ENCODE measurements at regions not wholly inside any gene's neighbourhood (a gene's known extent, or its start where the extent isn't known, plus 50 kb on each side); places are given as distances from the start of the nearest gene placed in this dataset.

DNA sequence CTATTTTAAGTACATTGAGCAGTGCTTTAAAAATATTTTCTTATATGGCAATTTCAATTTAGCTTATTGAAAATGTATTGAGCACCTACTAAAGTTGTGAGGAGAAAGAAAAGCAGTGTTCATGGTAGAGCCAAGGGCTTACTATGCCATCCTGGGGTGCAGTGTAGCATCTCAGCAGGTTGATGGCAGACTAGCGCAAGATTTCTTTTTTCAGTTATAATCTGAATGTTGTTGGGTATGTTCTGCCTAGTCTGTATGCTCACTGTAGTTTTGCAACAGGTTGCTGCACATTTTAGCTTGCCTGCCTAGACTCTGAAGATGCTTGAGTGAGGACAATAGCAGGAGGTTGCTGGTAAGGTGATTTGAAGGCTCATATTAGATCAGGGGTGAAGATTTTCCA, 103.1 kb upstream of the UNC13C start:
- no peak for TF ChIP-seq EZH2 (IDR thresholded peaks at IDR 0.05; ENCODE audit: low read length, missing control alignments)
- TF ChIP-seq, protein P1, sequence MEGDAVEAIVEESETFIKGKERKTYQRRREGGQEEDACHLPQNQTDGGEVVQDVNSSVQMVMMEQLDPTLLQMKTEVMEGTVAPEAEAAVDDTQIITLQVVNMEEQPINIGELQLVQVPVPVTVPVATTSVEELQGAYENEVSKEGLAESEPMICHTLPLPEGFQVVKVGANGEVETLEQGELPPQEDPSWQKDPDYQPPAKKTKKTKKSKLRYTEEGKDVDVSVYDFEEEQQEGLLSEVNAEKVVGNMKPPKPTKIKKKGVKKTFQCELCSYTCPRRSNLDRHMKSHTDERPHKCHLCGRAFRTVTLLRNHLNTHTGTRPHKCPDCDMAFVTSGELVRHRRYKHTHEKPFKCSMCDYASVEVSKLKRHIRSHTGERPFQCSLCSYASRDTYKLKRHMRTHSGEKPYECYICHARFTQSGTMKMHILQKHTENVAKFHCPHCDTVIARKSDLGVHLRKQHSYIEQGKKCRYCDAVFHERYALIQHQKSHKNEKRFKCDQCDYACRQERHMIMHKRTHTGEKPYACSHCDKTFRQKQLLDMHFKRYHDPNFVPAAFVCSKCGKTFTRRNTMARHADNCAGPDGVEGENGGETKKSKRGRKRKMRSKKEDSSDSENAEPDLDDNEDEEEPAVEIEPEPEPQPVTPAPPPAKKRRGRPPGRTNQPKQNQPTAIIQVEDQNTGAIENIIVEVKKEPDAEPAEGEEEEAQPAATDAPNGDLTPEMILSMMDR (conservative IDR thresholded peaks at IDR 0.05 in 1 of 2, IDR thresholded peaks at IDR 0.05 in 1 of 2; ENCODE audit: low read depth in 1 of 2, low read length in 2 of 2) = no peak
- Histone ChIP-seq H4K20me1 (ENCODE audit: control insufficient read depth, extremely low read depth, insufficient read depth, low read length) (no peaks in the 10 kb centered on the region), H3K4me1 (ENCODE audit: control insufficient read depth, extremely low read depth, insufficient read depth, low read length) (no peaks in the 10 kb centered on the region), H2AFZ (ENCODE audit: low read length) (no peak overlapping the region), H3K27ac (ENCODE audit: insufficient read depth, low read length) (no peak overlapping the region), H3K4me3 (replicated peaks in 1 of 4; ENCODE audit: control extremely low read depth in 1 of 4, insufficient read depth in 1 of 4, low read depth in 3 of 4, low read length in 4 of 4) (no peak overlapping the region), H3K27me3 (ENCODE audit: control insufficient read depth, insufficient read depth, low read length) (no peaks in the 10 kb centered on the region), H3K36me3 (ENCODE audit: control insufficient read depth, insufficient read depth, low read length) (no peaks in the 10 kb centered on the region), H3K9ac (ENCODE audit: insufficient read depth, low read length) (no peak overlapping the region), H3K4me2 (ENCODE audit: extremely low read depth, insufficient read depth, low read length) (no peak overlapping the region), H3K9me3 (ENCODE audit: control insufficient read depth, insufficient read depth, low read depth, low read length) (no peaks in the 10 kb centered on the region), H3K79me2 (ENCODE audit: control insufficient read depth, insufficient read depth, low read length) (no peaks in the 10 kb centered on the region)
- DNase-seq (ENCODE audit: low read depth in 2 of 2) = no peak

DNA sequence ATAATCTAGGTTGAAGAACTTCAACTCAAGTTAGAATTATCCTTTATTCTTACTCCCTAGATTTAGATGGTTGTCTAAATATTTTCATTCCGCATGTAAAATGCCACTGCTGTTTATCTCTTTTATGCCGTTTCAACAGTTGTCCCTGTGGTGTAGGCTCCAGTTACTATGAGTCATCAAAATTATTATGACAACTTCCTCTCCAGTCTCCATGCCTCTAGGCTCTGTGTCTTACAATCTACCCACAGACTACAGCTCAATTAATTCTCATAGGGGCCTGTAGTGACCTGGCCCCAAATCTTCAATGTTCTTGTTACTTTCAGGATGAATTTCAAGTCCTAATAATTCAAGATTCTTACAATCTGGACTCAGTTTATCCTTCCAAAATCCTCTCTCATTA, 105.8 kb upstream of the UNC13C start:
- Histone ChIP-seq H3K4me2 (ENCODE audit: extremely low read depth, insufficient read depth, low read length) (no peak overlapping the region), H3K27me3 (ENCODE audit: control insufficient read depth, insufficient read depth, low read length) (no peaks in the 10 kb centered on the region), H4K20me1 (ENCODE audit: control insufficient read depth, extremely low read depth, insufficient read depth, low read length) (no peaks in the 10 kb centered on the region), H3K27ac (ENCODE audit: insufficient read depth, low read length) (no peak overlapping the region), H2AFZ (ENCODE audit: low read length) (no peak overlapping the region), H3K4me3 (replicated peaks in 1 of 4; ENCODE audit: control extremely low read depth in 1 of 4, insufficient read depth in 1 of 4, low read depth in 3 of 4, low read length in 4 of 4) (no peak overlapping the region), H3K9me3 (ENCODE audit: control insufficient read depth, insufficient read depth, low read depth, low read length) (no peaks in the 10 kb centered on the region), H3K36me3 (ENCODE audit: control insufficient read depth, insufficient read depth, low read length) (no peaks in the 10 kb centered on the region), H3K79me2 (ENCODE audit: control insufficient read depth, insufficient read depth, low read length) (no peaks in the 10 kb centered on the region), H3K4me1 (ENCODE audit: control insufficient read depth, extremely low read depth, insufficient read depth, low read length) (no peaks in the 10 kb centered on the region), H3K9ac (ENCODE audit: insufficient read depth, low read length) (no peak overlapping the region)
- no peak for TF ChIP-seq EZH2 (IDR thresholded peaks at IDR 0.05; ENCODE audit: low read length, missing control alignments)
- TF ChIP-seq, protein P1 (conservative IDR thresholded peaks at IDR 0.05 in 1 of 2, IDR thresholded peaks at IDR 0.05 in 1 of 2; ENCODE audit: low read depth in 1 of 2, low read length in 2 of 2) = no peak
- no peak for DNase-seq (ENCODE audit: low read depth in 2 of 2)

DNA sequence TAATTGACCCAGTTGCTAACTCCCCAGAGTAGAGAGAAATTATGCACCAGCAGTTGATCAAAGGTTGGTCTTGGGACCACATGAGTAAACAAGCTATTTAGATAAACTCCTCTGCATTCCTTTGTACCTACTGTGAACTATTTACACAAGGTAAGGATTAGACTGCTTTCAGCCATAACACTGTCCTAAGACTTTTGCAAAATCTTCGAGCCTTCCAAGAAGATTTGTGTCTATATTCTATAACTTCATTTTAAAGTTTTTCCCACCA, 108.5 kb upstream of the UNC13C start:
- Histone ChIP-seq H3K36me3 (ENCODE audit: control insufficient read depth, insufficient read depth, low read length) (no peaks in the 10 kb centered on the region), H3K79me2 (ENCODE audit: control insufficient read depth, insufficient read depth, low read length) (no peaks in the 10 kb centered on the region), H3K4me3 (replicated peaks in 1 of 4; ENCODE audit: control extremely low read depth in 1 of 4, insufficient read depth in 1 of 4, low read depth in 3 of 4, low read length in 4 of 4) (no peak overlapping the region), H3K4me2 (ENCODE audit: extremely low read depth, insufficient read depth, low read length) (no peak overlapping the region), H3K27ac (ENCODE audit: insufficient read depth, low read length) (no peak overlapping the region), H4K20me1 (ENCODE audit: control insufficient read depth, extremely low read depth, insufficient read depth, low read length) (no peaks in the 10 kb centered on the region), H3K27me3 (ENCODE audit: control insufficient read depth, insufficient read depth, low read length) (no peaks in the 10 kb centered on the region), H3K9me3 (ENCODE audit: control insufficient read depth, insufficient read depth, low read depth, low read length) (no peaks in the 10 kb centered on the region), H2AFZ (ENCODE audit: low read length) (no peak overlapping the region), H3K4me1 (ENCODE audit: control insufficient read depth, extremely low read depth, insufficient read depth, low read length) (no peaks in the 10 kb centered on the region), H3K9ac (ENCODE audit: insufficient read depth, low read length) (no peak overlapping the region)
- TF ChIP-seq, protein P1 (conservative IDR thresholded peaks at IDR 0.05 in 1 of 2, IDR thresholded peaks at IDR 0.05 in 1 of 2; ENCODE audit: low read depth in 1 of 2, low read length in 2 of 2) = no peak
- no peak for TF ChIP-seq EZH2 (IDR thresholded peaks at IDR 0.05; ENCODE audit: low read length, missing control alignments)
- DNase-seq (ENCODE audit: low read depth in 2 of 2) = no peak

Measured in fibroblast of lung (primary cell).